HG03575 (cell line): ENCODE measurements at regions not wholly inside any gene's neighbourhood (a gene's known extent, or its start where the extent isn't known, plus 50 kb on each side); places are given as distances from the start of the nearest gene placed in this dataset.
"Not testable (repeated sequence)": the region's sequence is repeated elsewhere in the genome, so short reads cannot be mapped to it uniquely, and the experiment has no call there.

Experiments
- ATAC-seq: cut with Tn5 transposase; IDR thresholded peaks from one replicate; pipeline ENCODE4 v1.9.1; 2021; ENCODE audit not compliant: unreplicated experiment, insufficient number of reproducible peaks, low FRiP score; ENCODE audit errors: extremely low read depth

GRCh38 chrX:25156323-25156722 is 140.6 kb upstream of the ARX start:
- ATAC-seq = no peak

- no peak for ATAC-seq
Observed at GRCh38 chrX:25154168-25154567, 138.4 kb upstream of the ARX start.

- ATAC-seq = no peak
Observed at GRCh38 chrX:25151749-25152148, 136.0 kb upstream of the ARX start.

GRCh38 chrX:25144043-25144940 is 128.5 kb upstream of the ARX start:
- ATAC-seq = no peak

- ATAC-seq = no peak
Observed at GRCh38 chrX:25143596-25143995, 127.8 kb upstream of the ARX start.

GRCh38 chrX:25141684-25142083 is 125.9 kb upstream of the ARX start:
- ATAC-seq = no peak

- no peak for ATAC-seq
Observed at GRCh38 chrX:25131055-25131454, 115.3 kb upstream of the ARX start.

- no peak for ATAC-seq
Observed at GRCh38 chrX:25130619-25131018, 114.9 kb upstream of the ARX start.

- ATAC-seq = no peak
Observed at GRCh38 chrX:25125483-25125882, 109.7 kb upstream of the ARX start.

GRCh38 chrX:25124391-25124790 is 108.6 kb upstream of the ARX start:
- ATAC-seq = no peak

- ATAC-seq = no peak
Observed at GRCh38 chrX:25112156-25112555, 96.4 kb upstream of the ARX start.

- ATAC-seq = no peak
Observed at GRCh38 chrX:25108481-25108880, 92.7 kb upstream of the ARX start.

- ATAC-seq = no peak
Observed at GRCh38 chrX:25105221-25105620, 89.5 kb upstream of the ARX start.

GRCh38 chrX:25096522-25097045 is 80.8 kb upstream of the ARX start:
- no peak for ATAC-seq

GRCh38 chrX:25091152-25091551 is 75.4 kb upstream of the ARX start:
- ATAC-seq = not testable (repeated sequence)

GRCh38 chrX:25084446-25084845 is 68.7 kb upstream of the ARX start:
- no peak for ATAC-seq

- no peak for ATAC-seq
Observed at GRCh38 chrX:25083661-25084060, 67.9 kb upstream of the ARX start.

- ATAC-seq = no peak
Observed at GRCh38 chrX:25079020-25079419, 63.3 kb upstream of the ARX start.

- no peak for ATAC-seq
Observed at GRCh38 chrX:25076941-25077500, 61.3 kb upstream of the ARX start.

GRCh38 chrX:25072247-25072646 is 56.5 kb upstream of the ARX start:
- no peak for ATAC-seq
